BJ (cell line): ENCODE measurements at regions not wholly inside any gene's neighbourhood (a gene's known extent, or its start where the extent isn't known, plus 50 kb on each side); places are given as distances from the start of the nearest gene placed in this dataset.
"Not testable (repeated sequence)": the region's sequence is repeated elsewhere in the genome, so short reads cannot be mapped to it uniquely, and the experiment has no call there.

Experiments used
- CTCF ChIA-PET: fragments of 350-600 bp; formaldehyde crosslinking; extraction: SDS; loops from one replicate; lab custom pipeline; 2021; ENCODE audit warnings: antibody characterized with exemption, inconsistent platforms; lab: Yijun Ruan, JAX
- POLR2A ChIA-PET: fragments of 300-600 bp; sonication (Branson Sonifier 250); formaldehyde crosslinking; extraction: SDS; loops from one replicate; lab custom pipeline; 2021; ENCODE audit warnings: antibody characterized with exemption; lab: Charles Lee
- DNase-seq: peaks from one replicate; pipeline ENCODE4 v3.0.0-alpha.2; 2011; ENCODE audit warnings: low read depth
- H3K27me3 ChIP-seq: 2 replicates; pipeline ENCODE4 v1.6.0; 2011; ENCODE audit warnings: low read length; ENCODE audit not compliant: control insufficient read depth, insufficient read depth
- H3K36me3 ChIP-seq: 2 replicates; pipeline ENCODE4 v1.5.1; 2011; ENCODE audit warnings: low read length; ENCODE audit not compliant: control insufficient read depth, insufficient read depth
- H3K4me3 ChIP-seq: 2 replicates; pipeline ENCODE4 v1.5.1; 2011; ENCODE audit warnings: low read depth, mild to moderate bottlenecking, control low read depth, low read length
- CTCF ChIP-seq: IDR thresholded peaks from 2 replicates; pipeline ENCODE4 v1.5.1; 2011; ENCODE audit warnings: low read depth, mild to moderate bottlenecking, control low read depth, inconsistent platforms, low read length, moderate library complexity; ENCODE audit not compliant: insufficient read depth

GRCh38 chr5:13214182-13214581 lies 730.3 kb downstream of the DNAH5 start:
- Histone ChIP-seq H3K4me3 (no peak overlapping the region), H3K36me3 (no peaks in the 10 kb centered on the region), H3K27me3 (no peaks in the 10 kb centered on the region)
- no peak for TF ChIP-seq CTCF
- DNase-seq, result no peak
- POLR2A ChIA-PET, result no interaction called here
- CTCF ChIA-PET, result no interaction called here

GRCh38 chr5:13212886-13213285 lies 731.6 kb downstream of the DNAH5 start:
- no peak for TF ChIP-seq CTCF
- DNase-seq, result no peak
- ChIA-PET CTCF (no interaction called here), POLR2A (no interaction called here)
- Histone ChIP-seq H3K36me3 (no peaks in the 10 kb centered on the region), H3K4me3 (no peak overlapping the region), H3K27me3 (no peaks in the 10 kb centered on the region)

GRCh38 chr5:13211064-13211463 lies 733.4 kb downstream of the DNAH5 start:
- POLR2A ChIA-PET, result no interaction called here
- H3K36me3 ChIP-seq, result no peaks in the 10 kb centered on the region
- TF ChIP-seq CTCF, result no peak
- no peak for DNase-seq
- CTCF ChIA-PET, result no interaction called here
- H3K4me3 ChIP-seq, result no peak overlapping the region
- no peaks in the 10 kb centered on the region for H3K27me3 ChIP-seq

GRCh38 chr5:13207112-13207511 lies 737.4 kb downstream of the DNAH5 start:
- TF ChIP-seq CTCF, result no peak
- ChIA-PET CTCF (interaction anchor here (0.8 kb wide), 1 partner anchor 400 kb away, joined by 4 read pairs; no protein-coding TSS in a partner anchor), POLR2A (no interaction called here)
- Histone ChIP-seq H3K27me3 (no peaks in the 10 kb centered on the region), H3K36me3 (no peaks in the 10 kb centered on the region), H3K4me3 (no peak overlapping the region)
- no peak for DNase-seq

GRCh38 chr5:13201022-13201421 lies 743.5 kb downstream of the DNAH5 start:
- Histone ChIP-seq H3K27me3 (no peaks in the 10 kb centered on the region), H3K36me3 (no peaks in the 10 kb centered on the region), H3K4me3 (no peak overlapping the region)
- ChIA-PET POLR2A (no interaction called here), CTCF (no interaction called here)
- TF ChIP-seq CTCF, result no peak
- no peak for DNase-seq

GRCh38 chr5:13198226-13198625 lies 746.3 kb downstream of the DNAH5 start:
- DNase-seq, H3K27me3 ChIP-seq, CTCF ChIA-PET, H3K4me3 ChIP-seq, H3K36me3 ChIP-seq, POLR2A ChIA-PET: not testable (repeated sequence)
